H9 (cell line): ENCODE measurements at regions not wholly inside any gene's neighbourhood (a gene's known extent, or its start where the extent isn't known, plus 50 kb on each side); places are given as distances from the start of the nearest gene placed in this dataset.

ENCODE experiments used
- DNase-seq: peaks from one replicate; pipeline ENCODE4 v3.0.0-alpha.2; 2017
- H2AFZ ChIP-seq: one replicate; pipeline ENCODE4 v1.6.1; 2013; ENCODE audit warnings: mild to moderate bottlenecking, low read length, control low read depth, moderate library complexity
- H2AK5ac ChIP-seq: 2 replicates; pipeline ENCODE4 v1.6.1; 2013; ENCODE audit warnings: low read length, control low read depth, mixed read lengths; ENCODE audit not compliant: insufficient read length
- H2BK120ac ChIP-seq: one replicate; pipeline ENCODE4 v1.6.1; 2013; ENCODE audit warnings: low read depth, mild to moderate bottlenecking, low read length, control low read depth, inconsistent platforms; ENCODE audit not compliant: poor library complexity, severe bottlenecking
- H2BK12ac ChIP-seq: 2 replicates; pipeline ENCODE4 v1.6.1; 2013; ENCODE audit warnings: low read length, control low read depth, mixed read lengths, low read depth; ENCODE audit not compliant: insufficient read length
- H2BK15ac ChIP-seq: 2 replicates; pipeline ENCODE4 v1.6.1; 2013; ENCODE audit warnings: low read depth, low read length, control low read depth
- H2BK20ac ChIP-seq: one replicate; pipeline ENCODE4 v1.6.1; 2013; ENCODE audit warnings: low read depth, mild to moderate bottlenecking, low read length, control low read depth, inconsistent platforms; ENCODE audit not compliant: poor library complexity, severe bottlenecking
- H2BK5ac ChIP-seq: 2 replicates; pipeline ENCODE4 v1.6.1; 2013; ENCODE audit warnings: low read length, control low read depth, mixed read lengths; ENCODE audit not compliant: insufficient read length
- H3K14ac ChIP-seq: 2 replicates; pipeline ENCODE4 v1.6.1; 2013; ENCODE audit warnings: low read length, control low read depth; ENCODE audit not compliant: insufficient read depth
- H3K18ac ChIP-seq: 2 replicates; pipeline ENCODE4 v1.6.1; 2013; ENCODE audit warnings: low read depth, mild to moderate bottlenecking, mixed read lengths, low read length, control low read depth; ENCODE audit not compliant: insufficient read length
- H3K23ac ChIP-seq: 2 replicates; pipeline ENCODE4 v1.6.1; 2013; ENCODE audit warnings: low read length, control low read depth, mixed read lengths, low read depth; ENCODE audit not compliant: insufficient read length
- H3K23me2 ChIP-seq: 2 replicates; pipeline ENCODE4 v1.6.1; 2013; ENCODE audit warnings: low read depth, mild to moderate bottlenecking, mixed read lengths, low read length, control low read depth; ENCODE audit not compliant: insufficient read length, poor library complexity, severe bottlenecking
- H3K27ac ChIP-seq: 2 replicates; pipeline ENCODE4 v1.5.1; 2013; ENCODE audit warnings: low read length, control low read depth, mixed read lengths, low read depth; ENCODE audit not compliant: insufficient read length
- H3K27me3 ChIP-seq: 2 replicates; pipeline ENCODE4 v1.6.1; 2013; ENCODE audit warnings: low read length, control low read depth, inconsistent platforms; ENCODE audit not compliant: insufficient read depth
- H3K4ac ChIP-seq: 2 replicates; pipeline ENCODE4 v1.6.1; 2013; ENCODE audit warnings: low read depth, mild to moderate bottlenecking, control low read depth, inconsistent platforms, low read length, moderate library complexity
- H3K4me1 ChIP-seq: 2 replicates; pipeline ENCODE4 v1.6.1; 2013; ENCODE audit warnings: low read length, control low read depth, inconsistent platforms; ENCODE audit not compliant: insufficient read depth
- H3K4me2 ChIP-seq: 2 replicates; pipeline ENCODE4 v1.6.1; 2013; ENCODE audit warnings: low read length, control low read depth, mixed read lengths; ENCODE audit not compliant: insufficient read length, insufficient read depth
- H3K56ac ChIP-seq: 2 replicates; pipeline ENCODE4 v1.6.1; 2013; ENCODE audit warnings: low read depth, mild to moderate bottlenecking, mixed read lengths, low read length, control low read depth; ENCODE audit not compliant: insufficient read length
- H3K79me1 ChIP-seq: 2 replicates; pipeline ENCODE4 v1.6.1; 2013; ENCODE audit warnings: low read depth, mild to moderate bottlenecking, moderate library complexity, low read length, control low read depth, inconsistent platforms; ENCODE audit not compliant: insufficient read depth, poor library complexity, severe bottlenecking
- H3K79me2 ChIP-seq: 2 replicates; pipeline ENCODE4 v1.6.1; 2013; ENCODE audit warnings: low read length, control low read depth, inconsistent platforms; ENCODE audit not compliant: insufficient read depth
- H3K9ac ChIP-seq: 2 replicates; pipeline ENCODE4 v1.6.1; 2013; ENCODE audit warnings: low read length, control low read depth, mixed read lengths; ENCODE audit not compliant: insufficient read length; ENCODE audit errors: extremely low read depth
- H3K9me3 ChIP-seq: one replicate; pipeline ENCODE4 v1.6.1; 2013; ENCODE audit warnings: low read depth, low read length, inconsistent platforms; ENCODE audit not compliant: control insufficient read depth
- H3T11ph ChIP-seq: one replicate; pipeline ENCODE4 v1.6.1; 2013; ENCODE audit warnings: mild to moderate bottlenecking, low read length, control low read depth, inconsistent platforms
- H4K20me1 ChIP-seq: one replicate; pipeline ENCODE4 v1.6.1; 2013; ENCODE audit not compliant: control insufficient read depth, insufficient read length, insufficient read depth
- H4K5ac ChIP-seq: 2 replicates; pipeline ENCODE4 v1.6.1; 2013; ENCODE audit warnings: low read depth, mild to moderate bottlenecking, mixed read lengths, low read length, control low read depth; ENCODE audit not compliant: insufficient read length
- H4K8ac ChIP-seq: replicated peaks from 2 replicates; pipeline ENCODE4 v1.6.1; 2013; ENCODE audit warnings: low read length, control low read depth, mixed read lengths, low read depth; ENCODE audit not compliant: insufficient read length
- H4K91ac ChIP-seq: 2 replicates; pipeline ENCODE4 v1.6.1; 2013; ENCODE audit warnings: low read depth, mild to moderate bottlenecking, moderate library complexity, mixed read lengths, low read length, control low read depth; ENCODE audit not compliant: insufficient read length
- H3K27ac Mint-ChIP-seq, 3 experiments: 2 replicates in 2 of 3; 3 replicates in 1 of 3; pipeline ENCODE4 v1.8.0; 2020 to 2021; ENCODE audit warnings: mixed read lengths in 3 of 3, mild to moderate bottlenecking in 1 of 3, moderate library complexity in 1 of 3
- H3K27me3 Mint-ChIP-seq: 2 replicates; pipeline ENCODE4 v1.8.0; 2021; ENCODE audit warnings: low read depth, mild to moderate bottlenecking, moderate library complexity, mixed read lengths
- H3K36me3 Mint-ChIP-seq, 3 experiments: 2 replicates in 2 of 3; 3 replicates in 1 of 3; pipeline ENCODE4 v1.8.0; 2020 to 2021; ENCODE audit warnings: low read depth in 3 of 3, mixed read lengths in 3 of 3; ENCODE audit not compliant: insufficient read depth in 1 of 3
- H3K4me1 Mint-ChIP-seq, 2 experiments: 2 replicates each; pipeline ENCODE4 v1.8.0; 2020; ENCODE audit warnings: mixed read lengths in 2 of 2
- H3K4me3 Mint-ChIP-seq, 2 experiments: 2 replicates in 1 of 2; 3 replicates in 1 of 2; pipeline ENCODE4 v1.8.0; 2020 to 2021; ENCODE audit warnings: mild to moderate bottlenecking in 2 of 2, mixed read lengths in 2 of 2, moderate library complexity in 1 of 2
- H3K9me3 Mint-ChIP-seq, 2 experiments: 2 replicates in 1 of 2; 3 replicates in 1 of 2; pipeline ENCODE4 v1.8.0; 2020; ENCODE audit warnings: mild to moderate bottlenecking in 2 of 2, mixed read lengths in 2 of 2, moderate library complexity in 1 of 2
- WGBS: extraction: QIAGEN DNeasy Blood & Tissue Kit; methylation state at CpG from one replicate; pipeline ENCODE4 v1.1.7; 2013; ENCODE audit warnings: missing lambda C conversion rate, low lambda C conversion rate, mixed read lengths; ENCODE audit not compliant: insufficient read length; ENCODE audit errors: extremely low coverage; 5-methylcytosine and 5-hydroxymethylcytosine counted together
- TF ChIP-seq, protein P1 (sequence below): fragments of 200-600 bp; sonication (generic); conservative IDR thresholded peaks from 3 replicates; pipeline ENCODE4 v1.8.0; 2021; ENCODE audit warnings: antibody characterized with exemption, mild to moderate bottlenecking

DNA sequence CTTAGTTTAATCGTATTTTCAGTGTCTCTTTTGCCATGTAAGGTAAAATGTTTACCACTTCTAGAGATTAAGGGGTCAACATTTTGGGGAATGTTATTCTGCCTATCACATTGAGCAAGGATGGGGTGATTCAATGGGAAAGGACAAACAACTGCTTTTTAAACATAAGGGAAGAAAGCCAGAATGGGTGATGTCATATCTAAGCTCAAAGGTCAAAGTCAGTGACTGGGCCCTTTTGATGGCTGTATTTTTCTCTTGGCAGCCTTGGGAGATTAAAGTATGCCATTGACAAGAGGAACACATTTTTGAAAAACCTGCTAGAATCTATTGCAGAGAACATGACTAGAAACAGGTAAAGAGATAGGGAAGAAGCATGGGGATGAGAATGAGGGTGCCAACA lies 477.3 kb upstream of the IRAK1BP1 start:
- Histone ChIP-seq H2BK12ac (no peak overlapping the region), H3K9me3 (peaks cover 7% of the 10 kb centered on the region)
- no CpG with 5 or more reads among the region's 1 CpG for WGBS

More for the DNA sequence above, 477.3 kb upstream of the IRAK1BP1 start:
- H3K36me3 Mint-ChIP-seq: peaks cover 5 to 40% (median 27%) of the 10 kb centered on the region in 3 experiments; a peak in 5 of 7 replicates
- no peak for DNase-seq
- Histone ChIP-seq H4K8ac (no peak overlapping the region), H3K23ac (no peak overlapping the region), H3K27ac (no peak overlapping the region), H2BK120ac (no peak overlapping the region), H3K56ac (no peak overlapping the region), H3K27me3 (no peaks in the 10 kb centered on the region), H4K91ac (no peak overlapping the region), H3K4ac (no peak overlapping the region), H4K20me1 (no peaks in the 10 kb centered on the region), H3K79me2 (no peaks in the 10 kb centered on the region), H3K14ac (no peak overlapping the region), H3K79me1 (no peaks in the 10 kb centered on the region), H3K18ac (no peak overlapping the region), H2BK20ac (no peak overlapping the region), H3T11ph (no peak overlapping the region), H3K23me2 (no peaks in the 10 kb centered on the region), H4K5ac (no peak overlapping the region), H3K4me1 (no peaks in the 10 kb centered on the region), H2BK15ac (no peak overlapping the region; the same call in 1 of the 2 replicates), H2AFZ (no peak overlapping the region), H2AK5ac (no peak overlapping the region), H3K9ac (no peak overlapping the region), H3K4me2 (no peak overlapping the region), H2BK5ac (no peak overlapping the region)
- H3K27me3 Mint-ChIP-seq: no peaks in the 10 kb centered on the region; the same call in 1 of the 2 replicates
- H3K4me1 Mint-ChIP-seq: no peaks in the 10 kb centered on the region
- TF ChIP-seq, protein P1, sequence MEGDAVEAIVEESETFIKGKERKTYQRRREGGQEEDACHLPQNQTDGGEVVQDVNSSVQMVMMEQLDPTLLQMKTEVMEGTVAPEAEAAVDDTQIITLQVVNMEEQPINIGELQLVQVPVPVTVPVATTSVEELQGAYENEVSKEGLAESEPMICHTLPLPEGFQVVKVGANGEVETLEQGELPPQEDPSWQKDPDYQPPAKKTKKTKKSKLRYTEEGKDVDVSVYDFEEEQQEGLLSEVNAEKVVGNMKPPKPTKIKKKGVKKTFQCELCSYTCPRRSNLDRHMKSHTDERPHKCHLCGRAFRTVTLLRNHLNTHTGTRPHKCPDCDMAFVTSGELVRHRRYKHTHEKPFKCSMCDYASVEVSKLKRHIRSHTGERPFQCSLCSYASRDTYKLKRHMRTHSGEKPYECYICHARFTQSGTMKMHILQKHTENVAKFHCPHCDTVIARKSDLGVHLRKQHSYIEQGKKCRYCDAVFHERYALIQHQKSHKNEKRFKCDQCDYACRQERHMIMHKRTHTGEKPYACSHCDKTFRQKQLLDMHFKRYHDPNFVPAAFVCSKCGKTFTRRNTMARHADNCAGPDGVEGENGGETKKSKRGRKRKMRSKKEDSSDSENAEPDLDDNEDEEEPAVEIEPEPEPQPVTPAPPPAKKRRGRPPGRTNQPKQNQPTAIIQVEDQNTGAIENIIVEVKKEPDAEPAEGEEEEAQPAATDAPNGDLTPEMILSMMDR: no peak
- no peak overlapping the region for H3K27ac Mint-ChIP-seq
- H3K4me3 Mint-ChIP-seq: no peak overlapping the region
- H3K9me3 Mint-ChIP-seq: peaks cover 34 to 41% of the 10 kb centered on the region in 2 experiments
